ENCODE measurements at regions not wholly inside any gene's neighbourhood (a gene's known extent, or its start where the extent isn't known, plus 50 kb on each side); places are given as distances from the start of the nearest gene placed in this dataset.

DNA sequence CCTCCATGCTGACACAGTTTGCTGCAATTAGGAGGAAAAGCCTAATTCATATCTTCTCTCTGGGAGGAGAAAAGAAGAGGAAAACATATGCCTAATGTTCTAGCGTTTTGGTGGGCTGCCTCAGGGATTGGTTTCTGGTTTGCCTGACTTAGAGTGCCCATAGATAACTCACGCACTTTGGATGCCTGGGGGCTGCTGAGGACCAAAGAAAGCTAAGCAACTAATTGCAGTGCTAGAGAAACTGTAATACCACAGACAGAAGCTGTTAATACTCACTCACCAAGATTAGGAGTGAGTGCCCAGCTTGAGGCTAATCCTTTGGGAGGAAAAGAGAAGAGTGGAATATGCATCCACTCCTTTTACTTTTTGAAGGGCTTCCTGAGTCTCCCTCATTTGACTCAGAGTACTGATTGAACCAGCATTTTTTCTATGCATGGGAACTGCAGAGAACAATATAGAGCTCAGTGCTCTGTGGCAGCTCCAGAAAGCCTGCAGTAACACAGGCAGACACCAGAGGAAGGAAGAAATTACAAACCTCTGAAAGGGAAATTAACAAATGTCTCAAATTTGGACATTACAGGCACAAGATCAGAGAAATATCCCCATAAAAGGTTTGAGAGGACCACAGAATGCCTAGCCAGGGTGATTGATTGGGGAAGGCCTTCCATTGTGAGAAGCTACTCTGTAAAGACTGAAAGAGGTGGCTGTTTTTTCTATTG is 666.4 kb downstream of the OLFM4 start:
- Mint-ChIP-seq H3K27ac (no peak overlapping the region), H3K9me3 (peaks cover 18% of the 10 kb centered on the region), H3K4me1 (no peaks in the 10 kb centered on the region)

DNA sequence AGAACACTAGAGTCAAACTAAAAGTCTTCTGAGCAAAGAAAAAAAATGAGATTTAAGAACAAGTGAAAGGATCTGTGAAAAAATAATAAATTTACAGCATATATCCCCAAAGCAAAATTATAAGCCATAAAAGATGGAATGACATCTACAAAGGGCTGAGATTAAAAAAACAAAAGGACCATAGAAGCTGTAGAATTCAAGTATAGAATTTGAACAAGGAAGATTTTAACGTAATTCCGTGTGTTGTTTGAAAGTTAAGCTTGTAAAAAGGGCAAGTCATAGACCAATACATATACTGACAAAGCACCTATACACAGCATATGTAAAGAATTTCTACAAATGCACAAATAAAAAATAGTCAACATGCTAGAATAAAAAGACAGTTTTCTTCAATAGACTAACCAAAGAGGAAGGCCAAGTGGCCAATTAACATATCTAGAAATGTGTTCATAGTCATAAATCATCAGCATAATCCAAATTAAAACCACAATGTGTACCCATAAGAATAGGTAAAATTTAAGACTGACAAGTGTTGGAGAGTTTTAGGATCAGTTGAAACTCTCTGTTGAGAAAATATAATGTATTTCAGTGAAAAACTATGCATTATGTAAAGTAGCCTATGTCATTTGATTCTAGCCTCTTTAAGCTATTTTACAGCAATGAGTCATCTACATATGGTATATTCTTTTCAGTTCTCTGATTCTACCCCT is 674.9 kb downstream of the OLFM4 start:
- Mint-ChIP-seq H3K36me3 (ENCODE audit: low read depth) (no peaks in the 10 kb centered on the region), H3K4me3 (no peak overlapping the region), H3K4me1 (no peaks in the 10 kb centered on the region), H3K27ac (no peak overlapping the region), H3K27me3 (no peaks in the 10 kb centered on the region), H3K9me3 (peaks cover 10% of the 10 kb centered on the region)
- ChIA-PET POLR2A (no interaction called here), CTCF (no interaction called here)
- no peak for DNase-seq

More for the DNA sequence above, 666.4 kb downstream of the OLFM4 start:
- ChIA-PET POLR2A (no interaction called here), CTCF (no interaction called here)
- Mint-ChIP-seq H3K27me3 (no peaks in the 10 kb centered on the region), H3K36me3 (ENCODE audit: low read depth) (no peaks in the 10 kb centered on the region), H3K4me3 (no peak overlapping the region)
- no peak for DNase-seq

- H3K36me3 Mint-ChIP-seq (ENCODE audit: low read depth) = no peaks in the 10 kb centered on the region
- H3K27me3 Mint-ChIP-seq = no peaks in the 10 kb centered on the region
- CTCF ChIA-PET = no interaction called here
- POLR2A ChIA-PET = no interaction called here
- no peak overlapping the region for H3K27ac Mint-ChIP-seq
- H3K9me3 Mint-ChIP-seq = peaks cover 12% of the 10 kb centered on the region
- H3K4me3 Mint-ChIP-seq = no peak overlapping the region
- DNase-seq = no peak
- H3K4me1 Mint-ChIP-seq = no peaks in the 10 kb centered on the region
These were observed 690.7 kb downstream of the OLFM4 start for GRCh38 chr13:53719281-53719680.

DNA sequence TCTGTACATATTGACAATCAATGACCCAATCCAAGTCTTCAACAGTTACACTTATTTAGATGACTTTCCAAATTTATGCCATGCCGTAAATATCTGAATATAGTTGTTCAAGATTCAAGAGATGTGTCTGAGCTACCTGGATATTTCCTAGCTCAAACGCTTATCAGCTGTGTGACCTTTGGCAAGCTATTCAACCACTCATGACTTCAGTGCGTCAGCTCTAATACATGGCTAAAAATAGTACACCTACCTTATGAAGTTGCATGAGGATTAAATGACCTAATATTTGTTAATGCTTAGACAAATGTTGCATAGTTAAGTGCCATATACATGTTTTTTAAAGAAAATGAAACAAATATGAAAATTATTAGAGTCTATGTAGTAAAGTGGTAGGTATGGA is 704.1 kb downstream of the OLFM4 start:
- no peaks in the 10 kb centered on the region for H3K27me3 Mint-ChIP-seq
- ChIA-PET POLR2A (no interaction called here), CTCF (no interaction called here)
- no peaks in the 10 kb centered on the region for H3K36me3 Mint-ChIP-seq (ENCODE audit: low read depth)
- no peak overlapping the region for H3K4me3 Mint-ChIP-seq
- no peak for DNase-seq
- H3K27ac Mint-ChIP-seq = no peak overlapping the region
- no peaks in the 10 kb centered on the region for H3K4me1 Mint-ChIP-seq
- H3K9me3 Mint-ChIP-seq = no peaks in the 10 kb centered on the region

GRCh38 chr13:53743906-53744305 is 715.3 kb downstream of the OLFM4 start:
- Mint-ChIP-seq H3K27ac (no peak overlapping the region), H3K4me3 (no peak overlapping the region), H3K9me3 (no peaks in the 10 kb centered on the region), H3K36me3 (ENCODE audit: low read depth) (no peaks in the 10 kb centered on the region), H3K27me3 (no peaks in the 10 kb centered on the region), H3K4me1 (no peaks in the 10 kb centered on the region)
- CTCF ChIA-PET = no interaction called here
- POLR2A ChIA-PET = no interaction called here
- no peak for DNase-seq

- no peak for DNase-seq
- Mint-ChIP-seq H3K4me3 (no peak overlapping the region), H3K36me3 (ENCODE audit: low read depth) (no peaks in the 10 kb centered on the region), H3K4me1 (no peaks in the 10 kb centered on the region), H3K27ac (no peak overlapping the region), H3K9me3 (peaks cover 8% of the 10 kb centered on the region), H3K27me3 (no peaks in the 10 kb centered on the region)
- ChIA-PET CTCF (no interaction called here), POLR2A (no interaction called here)
These were observed 719.2 kb downstream of the OLFM4 start for GRCh38 chr13:53747825-53748224.

DNA sequence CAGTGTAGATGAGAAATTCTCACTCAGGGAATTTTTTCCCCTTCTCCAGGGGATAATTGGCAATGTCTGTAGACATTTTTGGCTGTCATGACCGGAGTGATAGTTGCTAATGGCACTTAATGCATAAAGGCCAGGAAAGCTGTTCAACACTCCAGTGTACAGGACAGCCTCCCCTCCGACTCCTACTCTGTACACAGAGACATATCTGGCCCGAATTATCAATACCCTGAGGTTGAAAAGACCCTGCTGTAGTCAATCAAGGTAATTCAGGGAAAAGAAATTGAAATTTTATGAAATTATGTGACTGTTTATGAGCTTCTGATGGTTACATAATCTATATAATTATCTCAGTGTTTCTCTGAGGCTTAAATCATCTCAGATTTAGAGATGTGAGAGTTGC is 720.7 kb downstream of the OLFM4 start:
- Mint-ChIP-seq H3K36me3 (ENCODE audit: low read depth) (no peaks in the 10 kb centered on the region), H3K4me1 (no peaks in the 10 kb centered on the region), H3K27ac (no peak overlapping the region), H3K4me3 (no peak overlapping the region), H3K9me3 (peaks cover 8% of the 10 kb centered on the region), H3K27me3 (no peaks in the 10 kb centered on the region)
- ChIA-PET POLR2A (no interaction called here), CTCF (no interaction called here)
- DNase-seq = no peak

- Mint-ChIP-seq H3K27me3 (no peaks in the 10 kb centered on the region), H3K4me1 (no peaks in the 10 kb centered on the region), H3K4me3 (no peak overlapping the region), H3K36me3 (ENCODE audit: low read depth) (no peaks in the 10 kb centered on the region), H3K9me3 (peaks cover 8% of the 10 kb centered on the region), H3K27ac (no peak overlapping the region)
- ChIA-PET POLR2A (no interaction called here), CTCF (no interaction called here)
- DNase-seq = no peak
These were observed 730.4 kb downstream of the OLFM4 start for GRCh38 chr13:53759016-53759415.

GRCh38 chr13:53775807-53776206 is 747.2 kb downstream of the OLFM4 start:
- H3K36me3 Mint-ChIP-seq (ENCODE audit: low read depth) = no peaks in the 10 kb centered on the region
- no peaks in the 10 kb centered on the region for H3K4me1 Mint-ChIP-seq
- H3K9me3 Mint-ChIP-seq = peaks cover 2% of the 10 kb centered on the region
- no peaks in the 10 kb centered on the region for H3K27me3 Mint-ChIP-seq
- H3K27ac Mint-ChIP-seq = no peak overlapping the region
- DNase-seq = no peak
- CTCF ChIA-PET = no interaction called here
- no peak overlapping the region for H3K4me3 Mint-ChIP-seq
- POLR2A ChIA-PET = no interaction called here

DNA sequence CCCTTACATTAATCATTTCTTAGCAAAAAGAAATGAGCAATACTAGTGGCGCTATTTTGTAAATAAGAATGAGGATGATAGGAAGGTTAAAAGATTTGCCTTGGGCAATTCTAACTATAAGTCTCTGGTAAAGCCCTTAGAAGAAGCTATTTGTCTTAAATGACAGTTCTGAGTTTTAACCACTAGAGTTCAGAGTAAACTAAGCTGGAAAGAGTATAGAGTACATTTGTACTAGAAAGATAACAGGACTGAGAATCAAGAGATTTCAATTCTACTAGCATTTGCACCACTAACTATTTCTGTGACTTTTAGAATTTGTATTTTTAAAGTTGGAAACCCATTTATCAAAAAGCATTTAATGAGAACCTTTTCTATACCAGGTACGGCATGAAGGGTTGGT is 750.3 kb downstream of the OLFM4 start:
- H3K27ac Mint-ChIP-seq = no peak overlapping the region

DNA sequence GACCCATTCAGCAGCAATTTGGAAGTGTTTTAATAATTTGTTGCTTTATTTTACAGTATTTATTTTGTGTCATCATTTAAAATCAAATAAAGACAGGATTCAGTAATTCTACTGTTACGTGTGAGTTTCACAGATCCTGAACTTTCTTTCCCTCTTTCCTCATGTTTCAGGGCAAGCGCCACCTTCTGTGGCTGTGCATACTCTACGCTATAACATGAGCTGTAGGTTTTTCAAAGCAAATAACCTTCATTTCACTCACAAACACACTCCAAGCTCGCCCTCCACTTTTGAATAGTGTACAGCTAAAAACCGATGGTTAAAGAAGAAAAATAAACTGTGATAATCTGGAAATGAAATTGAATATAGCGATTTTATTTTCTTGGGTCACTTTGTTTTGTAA is 753.3 kb downstream of the OLFM4 start:
- no peak overlapping the region for H3K4me3 Mint-ChIP-seq
- H3K27me3 Mint-ChIP-seq = no peaks in the 10 kb centered on the region
- POLR2A ChIA-PET = no interaction called here
- no peak for DNase-seq
- H3K27ac Mint-ChIP-seq = no peak overlapping the region
- H3K9me3 Mint-ChIP-seq = no peaks in the 10 kb centered on the region
- peaks cover 5% of the 10 kb centered on the region for H3K4me1 Mint-ChIP-seq
- no peaks in the 10 kb centered on the region for H3K36me3 Mint-ChIP-seq (ENCODE audit: low read depth)
- CTCF ChIA-PET = no interaction called here

More for the DNA sequence above, 750.3 kb downstream of the OLFM4 start:
- POLR2A ChIA-PET = no interaction called here
- peaks cover 5% of the 10 kb centered on the region for H3K4me1 Mint-ChIP-seq
- no peaks in the 10 kb centered on the region for H3K9me3 Mint-ChIP-seq
- CTCF ChIA-PET = no interaction called here
- no peaks in the 10 kb centered on the region for H3K27me3 Mint-ChIP-seq
- DNase-seq = no peak
- H3K36me3 Mint-ChIP-seq (ENCODE audit: low read depth) = no peaks in the 10 kb centered on the region
- H3K4me3 Mint-ChIP-seq = no peak overlapping the region

DNA sequence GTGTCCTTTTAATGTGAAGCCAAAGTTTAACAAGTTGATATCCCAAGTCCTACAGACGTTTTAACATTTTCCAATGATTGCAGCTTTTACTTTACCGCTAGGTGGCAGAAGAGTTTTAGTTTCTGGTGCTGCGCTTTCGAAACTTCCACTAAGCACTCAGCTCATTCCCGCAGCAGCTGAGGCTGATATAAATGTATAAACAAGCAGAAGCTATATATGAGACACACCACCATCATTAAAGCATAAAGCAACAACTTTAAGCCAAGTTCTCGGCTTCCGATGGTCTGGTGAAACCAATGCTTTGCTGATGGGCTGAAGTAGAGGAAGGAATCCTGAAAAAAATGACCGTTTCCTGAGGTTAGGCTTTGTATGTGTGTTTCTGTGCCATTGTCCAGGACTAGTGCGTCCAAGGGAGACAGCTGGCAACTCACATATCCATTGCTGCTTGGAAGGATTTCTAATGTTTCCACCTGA is 753.9 kb downstream of the OLFM4 start:
- H3K4me1 Mint-ChIP-seq = peaks cover 5% of the 10 kb centered on the region
- no peaks in the 10 kb centered on the region for H3K36me3 Mint-ChIP-seq (ENCODE audit: low read depth)
- POLR2A ChIA-PET = no interaction called here
- peak; percentile 31 for DNase-seq
- H3K27ac Mint-ChIP-seq = no peak overlapping the region
- no peaks in the 10 kb centered on the region for H3K27me3 Mint-ChIP-seq
- no peak overlapping the region for H3K4me3 Mint-ChIP-seq
- H3K9me3 Mint-ChIP-seq = no peaks in the 10 kb centered on the region
- CTCF ChIA-PET = interaction anchor here (0.6 kb wide), 1 partner anchor 540 kb away, joined by 3 read pairs; no protein-coding TSS in a partner anchor

DNA sequence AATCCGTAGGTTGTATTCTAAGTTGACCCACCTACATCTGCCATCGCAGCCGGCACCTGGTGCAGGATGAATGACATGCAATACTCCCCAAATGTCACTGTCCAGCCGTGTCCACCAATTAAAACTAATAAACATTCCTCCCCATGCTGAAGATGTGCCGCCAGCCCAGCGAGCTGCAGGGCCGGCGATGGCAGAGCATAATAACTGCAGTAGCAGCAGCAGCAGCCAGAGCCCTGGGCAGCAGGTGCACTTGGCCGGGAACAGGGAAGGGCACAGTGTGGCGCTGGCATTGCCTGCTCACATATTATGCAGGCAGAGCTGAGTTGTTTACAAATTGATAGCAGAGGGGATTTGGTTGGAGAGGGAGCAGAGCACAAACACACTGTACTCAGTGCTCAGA is 754.9 kb downstream of the OLFM4 start:
- Mint-ChIP-seq H3K9me3 (no peaks in the 10 kb centered on the region), H3K36me3 (ENCODE audit: low read depth) (no peaks in the 10 kb centered on the region), H3K27ac (no peak overlapping the region), H3K27me3 (no peaks in the 10 kb centered on the region), H3K4me3 (no peak overlapping the region), H3K4me1 (peaks cover 5% of the 10 kb centered on the region)
- POLR2A ChIA-PET = no interaction called here
- no peak for DNase-seq
- CTCF ChIA-PET = interaction anchor here (0.6 kb wide), 1 partner anchor 988 kb away, joined by 3 read pairs; no protein-coding TSS in a partner anchor

GRCh38 chr13:53788286-53788685 is 759.7 kb downstream of the OLFM4 start:
- ChIA-PET CTCF (no interaction called here), POLR2A (no interaction called here)
- Mint-ChIP-seq H3K36me3 (ENCODE audit: low read depth) (no peaks in the 10 kb centered on the region), H3K4me1 (no peaks in the 10 kb centered on the region), H3K4me3 (no peak overlapping the region), H3K27ac (no peak overlapping the region), H3K9me3 (no peaks in the 10 kb centered on the region), H3K27me3 (no peaks in the 10 kb centered on the region)
- DNase-seq = no peak

Data from activated CD4-positive, alpha-beta T cell treated with anti-CD3 and anti-CD28 coated beads, Interleukin-2, amount 10 ng/mL, durations not matched to agents 7 days and 5 days (primary cell).